NOMO-1 treated with dmso at 0.1 percent for 144 hours (cell line): ENCODE measurements at regions not wholly inside any gene's neighbourhood (a gene's known extent, or its start where the extent isn't known, plus 50 kb on each side); places are given as distances from the start of the nearest gene placed in this dataset.
A peak's percentile ranks its signal among the peaks of the same experiment; 100 is the strongest.

Source experiments
- DNase-seq: peaks from one replicate; lab custom pipeline; 2025; ENCODE audit not compliant: unreplicated experiment; lab: John Stamatoyannopoulos, UW

DNA sequence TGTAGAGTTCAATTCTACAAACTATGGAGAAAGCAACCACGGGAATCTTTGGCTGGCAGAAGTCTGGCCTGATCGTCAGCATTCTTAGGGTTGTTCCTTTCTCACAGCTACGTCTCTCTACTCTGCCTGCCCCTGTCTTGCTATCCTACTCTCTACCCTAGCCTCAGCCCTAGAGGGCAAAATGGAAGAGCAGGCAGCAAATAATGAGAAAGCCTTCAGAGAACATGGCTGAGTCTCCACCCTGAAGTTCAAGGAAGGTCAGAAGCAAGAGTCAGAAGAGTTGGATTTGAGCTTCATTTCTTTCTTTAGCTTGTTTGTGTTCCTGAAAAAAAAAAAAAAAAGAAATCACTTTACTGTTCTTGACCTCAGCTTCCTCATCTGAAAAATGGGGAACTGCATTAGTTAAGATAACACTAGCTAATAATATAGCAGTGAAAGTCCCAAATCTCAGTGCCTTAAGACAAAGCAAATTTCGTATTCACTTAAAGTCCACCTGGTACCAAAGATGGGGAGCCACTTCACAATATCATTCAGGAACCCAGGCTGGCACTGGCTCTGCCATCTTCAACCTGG is 50.2 kb upstream of the CCND2 start:
- DNase-seq = no peak

DNA sequence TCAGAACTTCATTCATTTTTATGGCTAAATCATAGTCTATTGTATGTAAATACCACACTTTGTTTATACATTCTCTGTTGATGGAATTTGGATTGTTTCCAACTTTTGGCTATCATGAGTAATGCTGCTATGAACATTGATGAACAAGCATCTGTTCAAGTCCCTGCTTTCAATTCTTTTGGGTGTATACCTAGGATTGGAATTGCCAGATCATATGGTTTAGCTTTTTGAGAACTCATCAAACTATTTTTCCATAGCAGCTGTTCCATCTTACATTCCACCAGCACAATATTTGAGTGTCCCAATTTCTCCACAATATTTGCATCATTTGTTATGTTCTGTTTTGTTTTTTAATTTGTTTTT is 52.3 kb upstream of the CCND2 start:
- DNase-seq = no peak

DNA sequence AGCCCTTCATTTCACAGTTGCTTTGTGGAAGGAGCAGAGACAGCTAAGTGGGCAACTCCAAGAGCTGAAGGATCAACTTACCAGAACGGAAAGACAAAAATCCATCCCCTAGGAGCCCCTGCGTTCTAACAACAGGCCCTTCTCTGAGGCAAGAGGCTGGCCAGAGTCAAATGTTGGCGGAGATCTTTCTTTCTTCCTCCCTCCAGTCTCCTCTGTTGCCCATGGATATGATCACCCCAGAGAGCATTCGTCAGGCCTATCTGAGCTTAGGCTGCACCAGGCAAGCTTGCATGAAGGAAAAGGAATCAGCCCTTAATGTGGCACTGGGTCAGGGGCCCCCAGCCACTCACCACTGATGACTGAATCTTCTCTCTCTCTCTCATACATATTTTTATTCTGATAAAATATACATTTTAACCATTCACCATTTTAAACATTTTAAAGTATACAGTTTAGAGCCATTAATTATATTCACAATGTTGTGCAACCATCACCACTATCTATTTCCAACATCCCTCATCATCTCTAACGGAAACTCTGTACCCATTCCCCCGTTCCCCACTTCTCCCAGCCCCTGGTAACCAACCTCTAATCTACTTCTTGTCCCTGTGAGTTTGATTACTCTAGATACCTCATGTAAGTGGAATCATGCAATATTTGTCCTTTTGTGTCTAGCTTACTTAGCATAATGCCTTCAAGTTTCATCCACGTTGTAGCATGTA is 52.9 kb upstream of the CCND2 start:
- no peak for DNase-seq

DNA sequence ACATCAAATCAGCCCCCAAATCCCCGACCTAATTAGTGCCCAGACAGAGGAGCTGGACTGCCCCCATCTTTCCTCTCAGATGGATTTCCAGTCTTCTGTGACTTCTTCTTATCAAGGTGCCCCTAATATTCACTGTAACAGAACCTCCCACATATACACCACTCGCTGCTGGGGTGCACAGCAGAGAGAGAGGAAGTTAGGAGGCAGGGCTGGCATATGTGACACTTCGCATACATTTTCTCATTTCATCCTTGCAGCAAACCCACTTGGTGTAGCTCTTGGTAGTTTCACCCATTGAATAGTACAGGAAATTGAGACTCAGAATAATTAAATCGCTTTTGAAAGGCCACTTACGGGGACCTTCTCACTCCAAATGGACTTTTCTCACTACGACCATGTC is 56.5 kb upstream of the CCND2 start:
- DNase-seq = no peak

DNA sequence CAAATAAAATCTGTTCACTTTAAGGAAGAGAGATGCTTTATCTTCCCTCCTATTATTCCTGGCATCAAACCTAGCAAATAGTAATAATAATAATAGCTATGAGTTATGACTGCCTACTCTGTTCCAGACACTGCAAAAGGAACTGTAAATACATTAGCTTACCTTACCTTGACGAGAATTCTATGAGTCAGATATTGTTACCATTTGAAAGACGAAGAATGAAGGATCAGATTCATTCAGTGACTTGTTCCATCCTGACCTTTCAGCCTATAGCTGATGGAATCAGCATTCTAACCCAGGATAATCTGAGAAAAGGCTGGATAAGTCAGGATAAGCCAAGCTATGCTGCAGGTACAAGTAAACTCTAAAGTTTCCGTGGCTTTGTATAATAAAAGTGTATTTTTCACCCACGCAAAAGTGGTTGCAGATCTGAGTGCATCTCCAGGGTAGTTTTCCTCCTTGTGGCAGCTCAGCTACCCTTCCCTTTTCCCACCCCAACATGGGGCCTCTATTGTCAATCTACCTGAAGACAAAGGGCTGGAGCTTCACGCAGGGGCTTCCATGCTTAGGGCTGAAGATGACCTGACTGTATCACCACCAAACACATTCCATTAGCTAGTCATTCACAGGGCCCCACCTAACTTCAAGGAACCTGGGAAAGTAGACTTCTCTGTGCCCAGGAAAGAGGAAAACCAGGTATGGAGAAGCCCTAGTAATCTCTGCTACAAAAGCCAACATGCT is 57.2 kb upstream of the CCND2 start:
- no peak for DNase-seq

- peak; percentile 80 for DNase-seq
Measured at GRCh38 chr12:4215229-4216186, 58.1 kb upstream of the CCND2 start.

- no peak for DNase-seq
Measured at GRCh38 chr12:4214877-4215228, 58.7 kb upstream of the CCND2 start.

GRCh38 chr12:4213471-4213870 is 60.1 kb upstream of the CCND2 start:
- DNase-seq = no peak

GRCh38 chr12:4212845-4213244 is 60.7 kb upstream of the CCND2 start:
- no peak for DNase-seq

- no peak for DNase-seq
Measured at GRCh38 chr12:4211372-4211771, 62.2 kb upstream of the CCND2 start.

DNA sequence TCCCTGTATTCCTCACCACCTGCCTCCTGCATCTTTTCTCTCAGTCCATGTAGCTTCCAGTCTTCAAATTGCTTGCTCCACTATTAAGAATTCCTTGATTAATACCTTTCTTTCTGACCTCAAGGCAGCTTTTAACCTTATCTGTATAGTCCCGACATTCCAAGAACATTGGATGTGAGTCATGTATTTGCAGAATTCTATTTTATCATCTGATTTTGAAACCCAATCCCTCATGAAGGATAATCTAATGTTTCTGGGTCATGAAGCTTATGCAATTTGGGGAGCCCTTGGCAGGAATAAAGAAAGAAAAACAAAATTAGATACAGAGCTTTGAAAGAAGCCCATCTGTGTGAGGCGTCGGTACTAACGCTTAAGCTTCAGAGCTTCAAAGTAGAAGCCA is 63.4 kb upstream of the CCND2 start:
- DNase-seq = no peak

DNA sequence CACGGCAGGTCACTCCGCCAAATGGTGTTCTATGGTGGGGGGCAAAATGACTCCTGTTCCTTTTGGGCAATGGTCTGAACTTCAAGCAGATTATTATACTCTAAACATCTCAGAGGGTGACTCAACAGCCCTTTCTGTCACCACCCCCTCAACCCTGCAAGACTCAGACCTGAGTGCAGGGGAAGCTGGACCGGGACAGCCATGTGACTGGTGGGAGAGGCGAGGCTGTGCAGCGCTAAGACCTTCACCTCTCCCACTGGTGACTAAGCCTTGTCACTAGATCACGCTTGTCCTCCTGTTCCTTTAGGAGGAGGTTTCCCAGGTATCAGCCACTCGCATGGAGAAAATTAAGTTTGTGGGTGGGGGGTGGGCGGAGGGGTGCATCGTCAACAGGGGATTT is 67.1 kb upstream of the CCND2 start:
- no peak for DNase-seq

DNA sequence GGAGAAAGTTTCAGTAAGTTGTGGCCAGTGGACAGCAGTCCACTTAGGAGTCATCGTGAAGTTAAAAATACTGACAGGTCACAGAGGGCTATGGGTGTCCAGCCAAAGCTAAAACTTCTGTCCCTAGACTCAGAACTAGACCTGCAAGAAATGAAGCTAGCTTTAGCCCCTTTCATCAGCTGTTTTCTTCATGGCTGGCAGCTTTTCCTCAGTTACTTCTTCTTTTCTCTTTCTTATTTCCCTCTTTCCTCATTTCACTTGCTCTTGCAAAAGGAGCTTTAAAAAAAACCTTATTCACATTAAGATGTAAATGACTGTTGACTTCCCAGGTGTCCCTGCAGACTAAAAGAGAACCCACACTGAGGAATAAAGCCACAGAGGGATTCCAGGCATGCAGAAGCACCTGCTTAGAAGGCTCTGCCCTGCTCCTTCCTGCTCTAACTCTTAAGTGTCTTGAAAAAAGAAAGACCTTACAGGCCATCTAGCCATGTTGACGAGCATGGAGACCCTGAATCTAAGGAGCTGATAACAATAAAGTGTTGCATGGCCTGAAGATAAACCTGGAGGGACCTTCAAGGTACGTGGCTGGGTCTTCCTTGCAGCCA is 69.7 kb upstream of the CCND2 start:
- peak; percentile 36 for DNase-seq

- DNase-seq = no peak
Measured at GRCh38 chr12:4202918-4203317, 70.6 kb upstream of the CCND2 start.

- DNase-seq = peak; percentile 22
Measured at GRCh38 chr12:4202487-4202886, 71.1 kb upstream of the CCND2 start.

DNA sequence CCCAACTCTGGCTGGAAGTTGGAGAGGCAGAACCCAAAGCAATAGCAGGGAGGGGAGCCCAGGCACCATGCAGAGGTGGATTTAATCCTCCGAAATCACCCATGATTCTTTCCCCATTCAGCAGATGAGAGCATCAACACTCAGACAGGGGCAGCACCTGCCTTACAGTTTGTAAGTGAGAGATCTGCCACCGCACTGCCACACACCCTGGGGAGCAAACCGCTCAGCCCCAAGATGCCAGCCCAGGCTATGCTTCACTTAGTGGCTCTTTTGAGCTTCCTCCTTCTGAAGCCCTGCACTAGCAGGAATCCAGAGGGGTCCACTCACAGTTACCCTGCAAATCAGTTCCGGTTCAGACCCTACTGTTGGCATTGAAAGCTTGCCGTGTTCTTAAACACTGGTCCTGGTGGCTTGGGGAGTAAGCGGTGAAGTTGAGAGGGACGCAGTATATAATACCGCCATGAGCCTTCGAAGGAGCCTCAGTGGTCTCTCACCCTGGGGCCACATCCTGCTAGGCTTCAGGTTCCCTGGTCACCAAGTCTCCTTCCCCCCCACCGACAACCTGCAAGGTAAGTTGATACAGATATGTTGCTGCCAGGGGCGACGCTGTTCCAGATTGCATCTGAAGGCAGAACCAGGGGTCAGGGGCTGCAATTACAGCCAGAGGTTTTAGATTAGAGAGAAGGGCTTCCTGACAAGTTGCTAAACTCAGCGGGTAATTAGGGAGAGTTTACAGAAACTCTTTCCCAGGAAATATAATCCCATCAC is 72.0 kb upstream of the CCND2 start:
- no peak for DNase-seq

GRCh38 chr12:4197922-4198763 is 75.4 kb upstream of the CCND2 start:
- no peak for DNase-seq

DNA sequence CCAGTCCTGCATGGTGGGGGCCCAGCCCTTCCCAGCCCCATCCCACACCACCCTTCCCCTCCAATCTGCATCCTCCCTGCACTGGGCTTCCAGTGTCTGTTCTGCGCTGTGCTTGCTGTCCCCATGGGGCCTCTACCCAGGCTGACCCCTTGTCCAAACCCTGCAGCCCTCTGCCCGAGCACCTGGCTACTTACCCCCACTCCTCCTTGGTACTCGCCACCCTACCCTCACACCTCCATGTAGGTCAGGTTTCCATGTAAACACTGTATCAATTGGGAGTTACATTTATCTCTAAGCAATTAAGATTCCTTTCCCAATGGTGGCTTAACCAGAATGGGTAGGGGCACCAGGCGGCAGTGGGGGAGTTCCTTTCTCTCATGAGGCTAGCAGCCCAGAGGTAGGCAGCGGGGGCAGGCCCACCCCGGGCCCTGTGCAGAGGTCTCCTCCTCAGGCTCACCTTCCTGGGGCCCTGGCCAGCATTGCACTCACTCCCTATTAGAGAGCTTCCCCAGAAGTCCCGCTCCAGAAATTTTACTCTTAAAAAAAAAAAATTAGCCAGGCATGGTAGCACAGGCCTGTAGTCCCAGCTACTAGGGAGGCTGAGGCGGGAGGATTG is 76.6 kb upstream of the CCND2 start:
- DNase-seq = no peak

GRCh38 chr12:4194668-4195067 is 78.9 kb upstream of the CCND2 start:
- no peak for DNase-seq
